Upper lobe of right lung (tissue), 1 donor: ENCODE measurements at regions not wholly inside any gene's neighbourhood (a gene's known extent, or its start where the extent isn't known, plus 50 kb on each side); places are given as distances from the start of the nearest gene placed in this dataset.

Experiments used
- ATAC-seq: fragments of 200-7000 bp; cut with Tn5 transposase; one replicate; pipeline ENCODE4 v1.9.1; 2020; ENCODE audit warnings: mild to moderate bottlenecking, moderate library complexity
- DNase-seq: peaks from one replicate; pipeline ENCODE4 v3.0.0-alpha.2; 2020
- H3K27ac ChIP-seq: fragments of 200-600 bp; one replicate; pipeline ENCODE4 v1.8.0; 2022
- H3K27me3 ChIP-seq: fragments of 200-600 bp; one replicate; pipeline ENCODE4 v1.8.0; 2022; ENCODE audit warnings: mild to moderate bottlenecking
- H3K36me3 ChIP-seq: fragments of 200-600 bp; one replicate; pipeline ENCODE4 v1.8.0; 2022
- H3K4me1 ChIP-seq: fragments of 200-600 bp; one replicate; pipeline ENCODE4 v1.8.0; 2022
- H3K4me3 ChIP-seq: fragments of 200-600 bp; one replicate; pipeline ENCODE4 v1.8.0; 2022; ENCODE audit warnings: mild to moderate bottlenecking
- H3K9me3 ChIP-seq: fragments of 200-600 bp; one replicate; pipeline ENCODE4 v1.8.0; 2022
- intact Hi-C: fragments of 100-400 bp; cut with DNase I; formaldehyde crosslinking; loops from one replicate; pipeline ENCODE4 v1.11.0; 2022
- TF ChIP-seq, protein P1 (sequence below): fragments of 200-600 bp; IDR thresholded peaks from one replicate; pipeline ENCODE4 v1.8.0; 2022; ENCODE audit warnings: antibody characterized with exemption
- donor health status: DM: no; HTN: yes; CAD: no; lungs with severe emphysema.

DNA sequence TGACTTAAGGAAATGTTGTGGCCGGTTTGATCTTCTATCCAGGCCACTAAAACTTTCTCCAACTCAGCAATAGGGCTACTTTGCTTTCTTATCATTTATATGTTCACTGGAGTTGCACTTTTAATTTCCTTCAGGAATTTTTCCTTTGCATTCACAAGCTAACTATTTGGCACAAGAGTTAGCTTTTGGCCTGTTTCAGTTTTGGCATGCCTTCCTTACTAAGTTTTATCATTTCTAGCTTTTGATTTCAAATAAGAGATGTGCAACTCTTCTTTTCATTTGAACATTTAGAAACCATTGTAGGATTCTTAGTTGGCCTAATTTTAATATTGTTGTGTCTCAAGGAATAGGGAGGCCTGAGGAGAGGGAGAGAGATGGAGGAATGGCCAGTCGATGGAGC, 79.8 kb upstream of the TLL1 start:
- TF ChIP-seq, protein P1, sequence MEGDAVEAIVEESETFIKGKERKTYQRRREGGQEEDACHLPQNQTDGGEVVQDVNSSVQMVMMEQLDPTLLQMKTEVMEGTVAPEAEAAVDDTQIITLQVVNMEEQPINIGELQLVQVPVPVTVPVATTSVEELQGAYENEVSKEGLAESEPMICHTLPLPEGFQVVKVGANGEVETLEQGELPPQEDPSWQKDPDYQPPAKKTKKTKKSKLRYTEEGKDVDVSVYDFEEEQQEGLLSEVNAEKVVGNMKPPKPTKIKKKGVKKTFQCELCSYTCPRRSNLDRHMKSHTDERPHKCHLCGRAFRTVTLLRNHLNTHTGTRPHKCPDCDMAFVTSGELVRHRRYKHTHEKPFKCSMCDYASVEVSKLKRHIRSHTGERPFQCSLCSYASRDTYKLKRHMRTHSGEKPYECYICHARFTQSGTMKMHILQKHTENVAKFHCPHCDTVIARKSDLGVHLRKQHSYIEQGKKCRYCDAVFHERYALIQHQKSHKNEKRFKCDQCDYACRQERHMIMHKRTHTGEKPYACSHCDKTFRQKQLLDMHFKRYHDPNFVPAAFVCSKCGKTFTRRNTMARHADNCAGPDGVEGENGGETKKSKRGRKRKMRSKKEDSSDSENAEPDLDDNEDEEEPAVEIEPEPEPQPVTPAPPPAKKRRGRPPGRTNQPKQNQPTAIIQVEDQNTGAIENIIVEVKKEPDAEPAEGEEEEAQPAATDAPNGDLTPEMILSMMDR: no peak
- Histone ChIP-seq H3K4me3 (no peak overlapping the region), H3K27me3 (no peaks in the 10 kb centered on the region), H3K4me1 (no peaks in the 10 kb centered on the region), H3K27ac (no peak overlapping the region), H3K36me3 (no peaks in the 10 kb centered on the region), H3K9me3 (no peaks in the 10 kb centered on the region)
- intact Hi-C loops: no loop called here
- no peak for DNase-seq
- ATAC-seq: no peak

DNA sequence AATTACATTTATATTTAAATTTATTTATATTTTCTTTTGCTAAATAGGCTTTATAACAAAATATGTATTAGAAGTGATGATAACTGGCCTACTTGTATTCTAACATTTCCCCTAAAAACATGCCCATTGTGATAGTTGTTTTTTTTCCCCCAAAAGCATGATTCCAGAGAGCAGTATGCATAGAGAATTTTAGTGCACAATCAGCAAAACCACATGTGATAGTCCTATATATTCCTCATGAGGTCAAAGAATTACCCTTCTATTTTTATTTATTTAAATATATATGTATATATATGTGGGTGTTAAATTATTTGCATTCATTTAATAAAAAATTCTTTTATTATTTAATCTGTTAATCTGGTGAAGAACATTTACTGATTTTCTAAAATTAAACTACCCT, 78.2 kb upstream of the TLL1 start:
- no peaks in the 10 kb centered on the region for H3K9me3 ChIP-seq
- no peak for ATAC-seq
- no peak overlapping the region for H3K4me3 ChIP-seq
- no peaks in the 10 kb centered on the region for H3K36me3 ChIP-seq
- H3K27me3 ChIP-seq: no peaks in the 10 kb centered on the region
- H3K4me1 ChIP-seq: no peaks in the 10 kb centered on the region
- DNase-seq: no peak
- intact Hi-C loops: no loop called here
- no peak overlapping the region for H3K27ac ChIP-seq
- TF ChIP-seq, protein P1: no peak

DNA sequence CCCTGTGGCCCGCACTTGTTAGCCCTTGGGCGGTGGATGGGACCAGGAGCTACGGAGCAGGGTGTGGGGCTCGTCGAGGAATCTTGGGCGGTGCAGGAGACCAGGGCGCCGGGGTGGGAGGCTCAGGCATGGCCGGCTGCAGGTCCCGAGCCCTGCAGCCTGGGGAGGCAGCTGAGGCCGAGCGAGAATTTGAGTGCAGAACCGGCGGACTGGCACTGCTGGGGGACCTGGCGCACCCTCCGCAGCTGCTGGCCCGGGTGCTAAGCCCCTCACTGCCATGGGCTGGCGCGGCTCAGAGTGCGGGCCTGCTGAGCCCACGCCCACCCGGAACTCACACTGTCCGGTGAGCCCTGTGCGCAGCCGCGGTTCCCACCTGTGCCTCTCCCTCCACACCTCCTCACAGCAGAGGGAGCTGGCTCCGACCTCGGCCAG, 73.6 kb upstream of the TLL1 start:
- TF ChIP-seq, protein P1: no peak
- no peaks in the 10 kb centered on the region for H3K36me3 ChIP-seq
- no peaks in the 10 kb centered on the region for H3K4me1 ChIP-seq
- H3K27me3 ChIP-seq: no peaks in the 10 kb centered on the region
- ATAC-seq: peak; percentile 46
- H3K27ac ChIP-seq: no peak overlapping the region
- intact Hi-C loops: no loop called here
- no peak for DNase-seq
- H3K9me3 ChIP-seq: no peaks in the 10 kb centered on the region
- no peak overlapping the region for H3K4me3 ChIP-seq

DNA sequence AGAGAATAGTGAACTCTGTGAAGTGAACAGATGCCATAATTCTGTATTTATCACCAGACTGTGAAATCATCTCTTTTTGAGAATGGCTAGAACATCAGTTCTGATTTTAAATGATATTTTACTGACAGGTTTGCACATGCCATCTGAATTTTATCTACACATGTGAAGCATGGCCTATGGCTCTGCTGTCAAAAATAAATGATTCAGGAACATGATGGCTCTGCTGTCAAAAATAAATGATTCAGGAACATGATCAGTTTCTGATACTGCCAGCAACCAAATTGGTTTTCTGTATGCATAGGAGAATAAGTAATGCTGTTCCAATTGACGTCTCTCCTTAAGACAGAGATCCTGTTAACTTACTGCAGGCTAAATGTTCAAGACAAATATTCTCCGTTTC, 70.6 kb upstream of the TLL1 start:
- Histone ChIP-seq H3K27me3 (no peaks in the 10 kb centered on the region), H3K4me1 (no peaks in the 10 kb centered on the region), H3K27ac (no peak overlapping the region), H3K9me3 (no peaks in the 10 kb centered on the region), H3K4me3 (no peak overlapping the region), H3K36me3 (no peaks in the 10 kb centered on the region)
- intact Hi-C loops: no loop called here
- ATAC-seq (no peak), DNase-seq (no peak)
- TF ChIP-seq, protein P1: no peak

DNA sequence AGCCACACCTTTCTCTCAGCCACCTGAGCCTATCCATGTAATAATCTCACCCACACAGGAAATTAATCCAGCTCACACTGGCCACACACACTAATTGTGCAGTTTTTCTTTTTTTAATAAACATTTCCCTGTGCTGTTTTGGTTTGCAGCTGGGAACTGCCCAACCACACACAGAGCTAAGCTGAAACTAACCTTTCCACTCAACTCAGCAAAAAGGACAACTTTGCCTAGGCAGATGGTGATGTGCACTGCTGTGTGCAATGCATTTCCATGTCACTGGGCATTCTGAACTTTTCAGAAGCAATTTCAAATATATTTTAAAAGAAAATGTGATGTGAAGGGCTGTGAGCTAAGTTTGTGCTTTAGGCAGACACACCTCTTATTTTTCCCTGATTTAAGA, 70.0 kb upstream of the TLL1 start:
- intact Hi-C loops: no loop called here

DNA sequence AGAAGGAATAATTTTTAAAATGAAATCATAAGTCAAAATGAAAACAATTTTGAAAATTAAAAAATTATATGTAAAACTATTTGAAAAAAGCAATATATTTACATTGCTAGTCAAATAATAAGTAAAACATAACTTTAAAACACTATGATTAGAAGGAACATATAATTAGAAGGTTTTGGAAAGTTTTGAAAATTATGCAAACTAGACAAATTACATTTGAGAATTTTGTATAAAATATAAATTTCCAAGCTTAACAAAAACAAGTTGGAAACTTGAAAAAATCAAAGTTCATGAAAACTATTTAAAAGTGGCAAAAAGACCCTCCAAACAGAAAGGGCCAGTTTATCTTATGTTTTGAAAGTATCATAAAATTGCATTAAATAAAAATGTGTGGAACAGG, 67.6 kb upstream of the TLL1 start:
- Histone ChIP-seq H3K4me1 (no peaks in the 10 kb centered on the region), H3K36me3 (no peaks in the 10 kb centered on the region), H3K27me3 (no peaks in the 10 kb centered on the region), H3K9me3 (no peaks in the 10 kb centered on the region), H3K27ac (no peak overlapping the region), H3K4me3 (no peak overlapping the region)
- intact Hi-C loops: no loop called here
- ATAC-seq: no peak
- no peak for DNase-seq
- TF ChIP-seq, protein P1: no peak

More for the DNA sequence above, 70.0 kb upstream of the TLL1 start:
- Histone ChIP-seq H3K4me3 (no peak overlapping the region), H3K9me3 (no peaks in the 10 kb centered on the region), H3K27ac (no peak overlapping the region), H3K27me3 (no peaks in the 10 kb centered on the region), H3K36me3 (no peaks in the 10 kb centered on the region), H3K4me1 (no peaks in the 10 kb centered on the region)
- TF ChIP-seq, protein P1: no peak
- ATAC-seq: no peak
- DNase-seq: no peak
